Keratinocyte (primary cell): ENCODE measurements at regions not wholly inside any gene's neighbourhood (a gene's known extent, or its start where the extent isn't known, plus 50 kb on each side); places are given as distances from the start of the nearest gene placed in this dataset.
"Not testable (repeated sequence)": the region's sequence is repeated elsewhere in the genome, so short reads cannot be mapped to it uniquely, and the experiment has no call there.

Source experiments
- DNase-seq: peaks from one replicate; pipeline ENCODE4 v3.0.0-alpha.2; 2011; ENCODE audit warnings: low read depth, missing footprints, low spot score
- FAIRE-seq: peaks from 2 replicates; lab custom pipeline; 2011; peaks lifted over from hg19 to GRCh38; lab: Jason Lieb, UNC
- H2AFZ ChIP-seq: 2 replicates; pipeline ENCODE4 v1.6.0; 2012; ENCODE audit warnings: low read length, control low read depth, inconsistent platforms; ENCODE audit not compliant: control insufficient read depth
- H3K27ac ChIP-seq: 2 replicates; pipeline ENCODE4 v1.5.1; 2011; ENCODE audit warnings: low read length; ENCODE audit not compliant: control insufficient read depth, insufficient read depth
- H3K27me3 ChIP-seq: 3 replicates; pipeline ENCODE4 v1.6.0; 2011; ENCODE audit warnings: low read length; ENCODE audit not compliant: control insufficient read depth, insufficient read depth; ENCODE audit errors: extremely low read depth
- H3K36me3 ChIP-seq, 2 experiments: 2 replicates in 1 of 2; 3 replicates in 1 of 2; pipeline ENCODE4 v1.5.1; 2011; ENCODE audit warnings: low read length in 2 of 2, mild to moderate bottlenecking in 1 of 2; ENCODE audit not compliant: control insufficient read depth in 2 of 2, insufficient read depth in 2 of 2; ENCODE audit errors: extremely low read depth in 1 of 2
- H3K4me1 ChIP-seq: 3 replicates; pipeline ENCODE4 v1.5.1; 2011; ENCODE audit warnings: low read length; ENCODE audit not compliant: control insufficient read depth, insufficient read depth; ENCODE audit errors: extremely low read depth
- H3K4me2 ChIP-seq: 3 replicates; pipeline ENCODE4 v1.6.0; 2011; ENCODE audit warnings: low read depth, low read length; ENCODE audit not compliant: control insufficient read depth, insufficient read depth; ENCODE audit errors: extremely low read depth
- H3K4me3 ChIP-seq, 3 experiments: fragments of 200-600 bp in 1 of 3; sonication (generic) in 1 of 3; 2 replicates in 2 of 3; 3 replicates in 1 of 3; pipeline ENCODE4 v1.5.1; 2011 to 2016; ENCODE audit warnings: low read length in 3 of 3, mild to moderate bottlenecking in 3 of 3, control low read depth in 2 of 3, inconsistent platforms in 1 of 3, low read depth in 1 of 3, mixed read lengths in 1 of 3, mixed run types in 1 of 3, moderate library complexity in 1 of 3; ENCODE audit not compliant: control insufficient read depth in 2 of 3, insufficient read depth in 2 of 3; ENCODE audit errors: extremely low read depth in 1 of 3
- H3K79me2 ChIP-seq: 2 replicates; pipeline ENCODE4 v1.6.0; 2012; ENCODE audit warnings: low read length; ENCODE audit not compliant: control insufficient read depth, insufficient read depth
- H3K9ac ChIP-seq: 3 replicates; pipeline ENCODE4 v1.6.0; 2011; ENCODE audit warnings: low read length; ENCODE audit not compliant: control insufficient read depth, insufficient read depth; ENCODE audit errors: extremely low read depth
- H3K9me1 ChIP-seq: 3 replicates; pipeline ENCODE4 v1.6.0; 2011; ENCODE audit warnings: low read length; ENCODE audit not compliant: control insufficient read depth, insufficient read depth; ENCODE audit errors: extremely low read depth
- H3K9me3 ChIP-seq: 2 replicates; pipeline ENCODE4 v1.5.1; 2012; ENCODE audit warnings: low read depth, low read length; ENCODE audit not compliant: control insufficient read depth
- H4K20me1 ChIP-seq: 3 replicates; pipeline ENCODE4 v1.6.0; 2011; ENCODE audit warnings: low read length; ENCODE audit not compliant: control insufficient read depth, insufficient read depth; ENCODE audit errors: extremely low read depth
- CTCF ChIP-seq, 3 experiments: IDR thresholded peaks in 1 of 3; conservative IDR thresholded peaks in 1 of 3; optimal IDR thresholded peaks in 1 of 3; 2 replicates in 2 of 3; 3 replicates in 1 of 3; pipeline versions ENCODE3 to v1.5.1; 2011; ENCODE audit warnings: low read length in 3 of 3, mild to moderate bottlenecking in 3 of 3, moderate library complexity in 2 of 3, control low read depth in 1 of 3, inconsistent platforms in 1 of 3; ENCODE audit not compliant: insufficient read depth in 2 of 3; ENCODE audit errors: extremely low read depth in 1 of 3
- EZH2 ChIP-seq: IDR thresholded peaks from one replicate; pipeline ENCODE4 v1.6.1; 2012; ENCODE audit warnings: inconsistent platforms, mild to moderate bottlenecking, low read length, moderate library complexity
- dilution Hi-C: fragments of 300-500 bp; cut with MboI; formaldehyde crosslinking; loops from one replicate; pipeline ENCODE4 v1.7.0; 2020; ENCODE audit warnings: low sequenced_read_pairs; ENCODE audit not compliant: extremely low pct_ligation_motif_present

DNA sequence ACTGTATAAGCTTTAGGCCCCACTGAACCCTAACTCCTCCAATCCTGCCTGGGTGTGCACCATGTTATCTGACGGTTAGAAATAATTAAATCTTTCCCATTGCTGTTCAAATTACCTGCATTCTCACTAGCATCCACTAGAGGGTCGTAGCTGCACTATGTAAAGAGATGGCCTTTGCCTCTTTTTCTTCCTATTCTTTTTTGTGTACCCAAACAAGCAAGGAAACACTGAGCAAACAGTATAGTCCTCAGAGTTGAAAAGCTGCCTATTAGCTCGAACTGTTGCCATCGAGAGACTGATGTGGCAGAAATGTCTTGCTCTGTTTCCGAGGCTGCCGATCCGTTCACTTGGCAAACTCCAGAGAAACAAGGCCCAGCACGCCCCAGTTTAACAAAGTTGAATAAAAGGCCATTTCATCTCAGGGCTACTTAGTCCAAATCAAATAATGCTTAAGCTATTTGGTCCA, 163.8 kb upstream of the TRPM3 start:
- no peaks in the 10 kb centered on the region for H3K9me1 ChIP-seq
- H3K9me3 ChIP-seq: no peaks in the 10 kb centered on the region
- dilution Hi-C loops: no loop called here
- peak overlapping the region; percentile 75 for H2AFZ ChIP-seq
- H3K4me1 ChIP-seq: peaks cover 2% of the 10 kb centered on the region
- peak; percentile 41 for FAIRE-seq
- DNase-seq: no peak
- no peak overlapping the region for H3K9ac ChIP-seq
- no peaks in the 10 kb centered on the region for H3K27me3 ChIP-seq
- H3K27ac ChIP-seq: no peak overlapping the region
- H4K20me1 ChIP-seq: no peaks in the 10 kb centered on the region
- no peak overlapping the region for H3K4me3 ChIP-seq
- TF ChIP-seq CTCF (optimal IDR thresholded peaks at IDR 0.05 in 1 of 3, IDR thresholded peaks at IDR 0.05 in 1 of 3, conservative IDR thresholded peaks at IDR 0.05 in 1 of 3; ENCODE audit: extremely low read depth in 1 of 3, insufficient read depth in 2 of 3, low read length in 3 of 3): peak; percentile 42 to 91 (median 67)
- no peak for TF ChIP-seq EZH2
- H3K4me2 ChIP-seq: no peak overlapping the region
- H3K36me3 ChIP-seq: no peaks in the 10 kb centered on the region
- H3K79me2 ChIP-seq: no peaks in the 10 kb centered on the region

- H3K79me2 ChIP-seq, H3K9ac ChIP-seq, H3K27ac ChIP-seq, DNase-seq, FAIRE-seq, H3K4me3 ChIP-seq, H3K4me2 ChIP-seq, H2AFZ ChIP-seq, H3K9me1 ChIP-seq, H3K4me1 ChIP-seq, H4K20me1 ChIP-seq, H3K36me3 ChIP-seq, dilution Hi-C loops, H3K9me3 ChIP-seq, H3K27me3 ChIP-seq: not testable (repeated sequence)
Measured at GRCh38 chr9:71282116-71282515, 160.7 kb upstream of the TRPM3 start.

DNA sequence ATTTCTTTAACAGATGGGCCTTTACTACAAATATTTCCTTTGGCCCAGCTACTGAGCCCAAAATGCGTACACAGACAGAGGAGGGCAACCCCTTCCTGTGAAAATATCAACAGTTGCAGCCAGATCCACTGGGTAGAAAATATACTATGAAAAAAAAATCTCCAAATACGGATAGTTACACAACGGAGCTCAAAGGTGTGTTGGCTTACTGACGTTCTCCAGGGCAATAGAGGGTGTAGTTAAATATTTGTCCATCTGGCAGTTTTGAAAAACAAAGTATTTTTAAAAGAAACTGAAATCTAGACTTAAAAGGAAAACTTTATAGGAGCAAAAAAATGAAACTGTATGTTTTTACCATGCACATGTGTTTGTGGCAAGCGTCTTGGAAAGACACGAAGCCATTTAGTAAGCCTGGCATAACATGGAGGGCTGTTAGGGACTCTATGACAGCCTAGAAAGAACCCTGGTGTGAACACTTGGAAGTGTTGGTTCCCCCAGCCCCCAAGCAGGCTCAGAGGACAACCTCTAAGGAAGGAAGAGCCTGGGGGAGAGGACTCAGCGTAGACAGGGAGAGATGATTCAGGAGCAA, 157.8 kb upstream of the TRPM3 start:
- DNase-seq: no peak
- TF ChIP-seq EZH2: no peak
- no peak for TF ChIP-seq CTCF (optimal IDR thresholded peaks at IDR 0.05 in 1 of 3, IDR thresholded peaks at IDR 0.05 in 1 of 3, conservative IDR thresholded peaks at IDR 0.05 in 1 of 3; ENCODE audit: extremely low read depth in 1 of 3, insufficient read depth in 2 of 3, low read length in 3 of 3)
- no peak overlapping the region for H3K27ac ChIP-seq
- H3K9ac ChIP-seq: no peak overlapping the region
- dilution Hi-C loops: no loop called here
- H3K9me3 ChIP-seq: no peaks in the 10 kb centered on the region
- H3K79me2 ChIP-seq: no peaks in the 10 kb centered on the region
- H4K20me1 ChIP-seq: no peaks in the 10 kb centered on the region
- FAIRE-seq: no peak
- H3K36me3 ChIP-seq: no peaks in the 10 kb centered on the region
- H3K4me2 ChIP-seq: no peak overlapping the region
- H3K9me1 ChIP-seq: no peaks in the 10 kb centered on the region
- no peaks in the 10 kb centered on the region for H3K27me3 ChIP-seq
- no peak overlapping the region for H3K4me3 ChIP-seq
- no peaks in the 10 kb centered on the region for H3K4me1 ChIP-seq
- H2AFZ ChIP-seq: no peak overlapping the region
